NCI-H187 treated with DMSO at 0.1 percent for 48 hours (cell line): ENCODE measurements at regions not wholly inside any gene's neighbourhood (a gene's known extent, or its start where the extent isn't known, plus 50 kb on each side); places are given as distances from the start of the nearest gene placed in this dataset.

Source experiments
- DNase-seq: peaks from one replicate; lab custom pipeline; 2025; lab: John Stamatoyannopoulos, UW

DNA sequence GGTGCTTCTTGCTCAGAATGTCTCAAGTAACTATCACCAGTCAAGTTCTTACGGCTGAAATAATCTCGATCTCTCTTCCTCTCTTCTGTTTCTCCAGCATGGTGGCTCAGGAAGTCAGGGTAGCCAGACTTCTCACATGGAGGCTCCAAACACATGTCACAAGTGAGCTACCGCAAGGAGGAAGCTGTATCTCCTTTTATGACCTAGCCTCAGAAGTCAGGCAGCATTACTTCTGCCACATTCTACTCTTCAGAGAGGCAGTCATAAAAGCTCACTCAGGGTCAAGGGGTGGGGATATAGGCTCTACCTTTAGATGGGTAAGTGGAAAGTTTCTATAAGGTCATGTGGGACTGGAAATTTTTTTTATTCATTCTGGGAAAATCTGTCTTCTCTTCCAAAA is 86.6 kb upstream of the NEO1 start:
- no peak for DNase-seq

DNA sequence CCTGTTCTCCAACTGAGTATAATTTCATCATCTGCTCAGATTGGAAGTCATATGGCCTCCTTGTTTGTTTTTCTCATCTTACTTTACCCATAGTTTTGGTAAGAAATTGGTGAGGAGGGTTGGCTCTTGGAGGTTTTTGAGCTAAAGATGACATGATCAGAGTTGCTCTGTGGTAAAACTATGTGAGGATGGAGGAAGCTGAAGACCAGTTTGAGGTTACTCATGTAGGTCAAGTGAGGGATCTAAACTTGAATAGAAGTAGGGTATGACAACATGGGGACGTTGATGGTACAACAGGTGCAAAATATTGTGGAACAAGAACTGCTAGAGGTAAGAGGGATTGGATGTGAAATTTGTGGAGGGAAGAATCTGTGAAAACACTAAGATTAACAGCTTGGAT is 87.7 kb upstream of the NEO1 start:
- DNase-seq = no peak

DNA sequence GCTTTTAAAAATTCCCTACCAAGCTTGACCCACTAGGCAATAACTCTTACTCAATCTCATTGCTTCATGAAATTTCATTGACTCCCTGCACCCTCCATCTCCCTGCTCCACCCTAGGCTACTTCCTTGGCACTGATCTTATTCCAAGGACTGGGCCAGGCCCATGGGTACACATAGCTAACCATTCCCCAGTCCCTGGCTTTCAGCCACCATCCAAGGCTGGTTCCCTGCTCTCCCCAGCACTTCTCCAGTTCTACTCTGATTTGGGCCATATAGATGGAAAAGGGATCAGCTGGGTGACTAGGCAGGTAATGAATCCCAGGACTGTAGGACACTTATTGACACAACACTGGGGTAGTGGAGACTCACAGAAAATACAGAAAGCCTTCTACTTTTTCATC is 88.1 kb upstream of the NEO1 start:
- DNase-seq = no peak

- no peak for DNase-seq
Measured at GRCh38 chr15:72962054-72962702, 90.1 kb upstream of the NEO1 start.

GRCh38 chr15:72961346-72961745 is 90.9 kb upstream of the NEO1 start:
- DNase-seq = no peak

GRCh38 chr15:72958634-72959033 is 93.6 kb upstream of the NEO1 start:
- DNase-seq = no peak

- DNase-seq = no peak
Measured at GRCh38 chr15:72953306-72953705, 99.0 kb upstream of the NEO1 start.

DNA sequence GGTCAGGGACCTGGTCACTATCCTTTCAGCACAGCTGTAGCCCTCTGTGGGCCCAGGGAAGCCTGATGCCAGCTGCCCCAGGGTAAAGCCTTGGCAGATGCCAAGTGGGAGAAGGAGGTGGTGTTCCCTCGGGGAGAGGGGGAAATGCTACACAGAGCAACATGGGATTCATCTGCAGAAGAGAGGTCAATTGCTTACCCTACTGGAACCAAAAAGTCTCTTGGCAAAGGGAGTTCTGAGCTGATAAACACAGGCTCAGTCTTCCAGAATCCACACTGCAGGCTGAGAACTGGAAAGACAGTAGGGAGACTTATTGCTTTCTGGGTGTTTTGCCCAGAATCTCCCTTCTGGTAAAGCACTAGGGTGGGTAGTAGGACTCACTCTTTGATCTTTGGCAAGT is 100.1 kb upstream of the NEO1 start:
- DNase-seq = no peak

GRCh38 chr15:72948662-72949061 is 103.6 kb upstream of the NEO1 start:
- no peak for DNase-seq

- DNase-seq = no peak
Measured at GRCh38 chr15:72947709-72948108, 104.6 kb upstream of the NEO1 start.

DNA sequence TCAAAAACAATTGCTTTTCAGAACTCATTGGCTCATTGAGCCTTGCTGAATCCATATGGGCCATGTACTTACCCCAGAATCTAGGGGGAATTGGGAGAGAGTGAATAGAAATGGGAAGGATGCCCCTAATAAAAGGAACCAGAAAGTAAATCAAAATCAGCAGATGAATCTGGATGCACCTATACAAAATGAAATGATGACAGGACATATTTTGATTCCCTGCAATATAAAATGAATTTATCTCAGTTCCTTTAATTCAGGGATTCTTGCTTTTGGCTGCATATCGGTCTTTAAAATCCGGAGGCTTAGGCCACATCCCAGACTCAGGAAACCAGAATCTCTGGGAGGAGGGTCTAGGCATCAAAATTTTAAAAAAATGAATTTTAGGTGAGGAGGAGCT is 107.7 kb upstream of the NEO1 start:
- no peak for DNase-seq

GRCh38 chr15:72940229-72940622 is 112.0 kb upstream of the NEO1 start:
- DNase-seq = no peak

DNA sequence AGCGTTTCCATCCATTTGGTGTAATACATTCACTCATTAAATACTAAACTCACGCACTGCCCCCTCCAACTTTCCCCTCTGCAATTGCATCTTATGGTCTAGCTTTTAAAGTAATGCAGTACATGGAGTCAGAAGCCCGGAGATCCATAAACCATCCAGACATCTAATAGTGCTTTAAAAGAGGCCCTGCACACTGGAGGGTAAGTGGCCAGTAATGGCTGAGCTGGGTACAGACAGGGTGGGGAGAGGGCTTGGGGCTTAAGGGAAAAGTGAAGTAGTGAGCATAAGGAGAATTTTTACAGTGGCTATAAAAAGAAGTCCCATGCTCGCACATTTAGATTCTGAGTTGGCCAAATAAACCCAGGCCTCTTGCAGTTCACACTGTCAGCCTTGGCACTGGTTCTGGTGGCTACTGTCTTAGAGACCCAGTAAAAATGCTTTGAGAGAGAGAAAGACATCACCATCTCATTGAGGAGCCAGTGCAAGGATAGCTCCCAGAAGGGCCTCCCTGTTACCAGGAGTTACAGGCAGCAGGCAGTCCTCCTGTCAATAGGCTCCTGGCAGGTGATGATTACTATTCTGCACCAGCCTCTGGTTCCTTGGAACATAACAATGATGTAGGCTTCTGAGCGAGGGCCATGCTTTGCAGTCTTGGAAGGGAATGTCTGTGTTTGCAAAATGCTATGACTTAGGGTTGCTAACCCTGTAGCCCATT is 112.6 kb upstream of the NEO1 start:
- DNase-seq = no peak

- no peak for DNase-seq
Measured at GRCh38 chr15:72936691-72937679, 115.3 kb upstream of the NEO1 start.

GRCh38 chr15:72936237-72936636 is 116.0 kb upstream of the NEO1 start:
- DNase-seq = no peak

DNA sequence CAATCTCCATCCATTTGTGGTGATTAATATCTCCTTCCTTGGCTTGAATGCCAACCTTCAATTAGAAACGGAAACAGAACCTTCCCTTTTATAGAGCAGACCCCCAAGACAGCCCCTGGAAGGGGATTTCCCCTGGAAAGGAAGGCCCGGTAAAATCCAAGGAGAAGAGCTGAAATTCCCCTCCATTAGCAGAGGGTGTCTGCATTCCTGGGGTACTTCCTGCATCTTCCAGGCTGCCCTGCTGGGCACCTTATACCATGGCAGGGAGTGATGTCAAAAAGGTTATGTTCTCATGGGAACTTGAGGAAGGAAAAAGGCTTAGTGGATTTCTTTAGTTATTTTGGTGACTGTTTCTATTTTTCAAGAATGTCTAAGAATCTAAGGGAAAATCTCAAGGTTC is 116.7 kb upstream of the NEO1 start:
- DNase-seq = no peak

- DNase-seq = no peak
Measured at GRCh38 chr15:72934921-72935320, 117.3 kb upstream of the NEO1 start.

- DNase-seq = no peak
Measured at GRCh38 chr15:72933976-72934375, 118.3 kb upstream of the NEO1 start.

DNA sequence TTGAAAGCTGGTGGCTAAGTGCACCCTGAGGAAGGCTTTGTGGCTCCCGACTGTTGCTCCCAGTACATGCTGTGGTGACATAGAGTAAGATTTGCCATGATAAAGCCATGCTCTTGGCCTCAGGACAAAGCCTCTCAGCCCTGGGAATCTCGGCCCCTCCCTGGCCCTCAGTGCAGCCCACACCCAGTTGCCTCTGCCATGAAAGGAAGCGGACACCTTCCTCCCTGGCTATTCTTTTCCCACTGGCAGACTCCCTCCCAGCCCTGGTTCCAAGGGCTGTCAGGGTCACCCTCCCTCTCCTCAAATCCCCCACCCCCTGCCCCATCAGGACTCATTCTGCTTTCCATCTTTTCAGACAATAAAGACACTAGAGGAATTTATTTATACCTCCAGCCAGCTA is 119.8 kb upstream of the NEO1 start:
- DNase-seq = no peak

- DNase-seq = no peak
Measured at GRCh38 chr15:72927451-72927850, 124.8 kb upstream of the NEO1 start.

DNA sequence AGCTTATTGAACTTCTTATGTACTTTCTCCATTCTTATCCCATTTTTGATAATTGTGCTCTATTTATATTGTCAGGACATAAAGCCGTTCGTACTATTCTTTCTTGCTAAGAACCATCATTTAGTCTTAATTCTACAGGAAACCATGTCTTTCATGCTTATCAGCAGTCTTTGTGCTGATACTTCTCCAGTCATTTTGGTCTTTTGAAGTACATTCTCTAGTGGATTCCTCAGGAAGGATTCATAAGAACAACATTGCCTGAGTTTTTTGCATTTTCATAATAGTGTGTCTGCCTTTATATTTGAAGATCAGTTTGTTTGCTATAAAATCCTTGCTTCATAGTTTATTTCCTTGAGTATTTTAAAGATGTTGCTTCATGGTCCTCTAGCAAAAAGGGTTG is 126.6 kb upstream of the NEO1 start:
- DNase-seq = no peak

- DNase-seq = no peak
Measured at GRCh38 chr15:72923289-72923688, 129.0 kb upstream of the NEO1 start.

- no peak for DNase-seq
Measured at GRCh38 chr15:72920551-72920950, 131.7 kb upstream of the NEO1 start.
